ENCODE measurements at regions not wholly inside any gene's neighbourhood (a gene's known extent, or its start where the extent isn't known, plus 50 kb on each side); places are given as distances from the start of the nearest gene placed in this dataset.

DNA sequence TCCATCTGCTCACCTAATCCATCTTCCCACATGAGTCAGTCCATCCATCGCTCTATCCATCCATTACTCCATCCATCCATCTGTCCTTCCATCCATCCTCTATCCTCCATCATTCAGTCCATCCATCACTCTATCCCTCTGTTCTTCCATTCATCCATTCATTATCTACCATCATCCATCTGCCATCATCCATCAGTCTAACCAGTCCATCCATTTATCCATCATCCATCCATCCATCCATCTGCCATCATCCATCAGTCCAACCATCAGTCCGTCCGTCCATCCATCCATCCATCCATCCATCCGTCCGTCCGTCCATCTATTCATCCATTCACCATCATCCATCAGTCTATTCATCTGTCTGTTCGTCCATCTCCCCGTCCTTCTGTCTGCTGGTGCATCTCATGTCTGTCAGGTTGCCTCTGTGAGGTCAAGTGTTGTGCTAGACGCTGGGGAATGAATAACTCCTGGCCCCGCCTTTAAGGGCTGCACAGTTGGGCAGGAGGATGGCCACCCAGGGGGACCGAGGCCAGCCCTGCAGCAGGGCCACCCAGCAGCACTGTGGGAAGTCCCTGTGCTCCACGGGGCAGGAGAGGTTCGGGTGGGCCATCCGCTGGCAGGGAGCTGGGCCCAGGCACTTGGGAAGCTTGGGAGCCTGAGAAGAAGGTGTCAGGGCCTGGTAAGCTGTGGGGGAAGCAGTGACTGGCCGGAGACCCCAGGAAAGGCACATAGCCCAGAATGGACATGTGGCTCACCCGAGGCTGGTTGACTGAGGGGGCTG is 137.1 kb downstream of the CTTN start:
- no peak for DNase-seq (ENCODE audit: low spot score)

DNA sequence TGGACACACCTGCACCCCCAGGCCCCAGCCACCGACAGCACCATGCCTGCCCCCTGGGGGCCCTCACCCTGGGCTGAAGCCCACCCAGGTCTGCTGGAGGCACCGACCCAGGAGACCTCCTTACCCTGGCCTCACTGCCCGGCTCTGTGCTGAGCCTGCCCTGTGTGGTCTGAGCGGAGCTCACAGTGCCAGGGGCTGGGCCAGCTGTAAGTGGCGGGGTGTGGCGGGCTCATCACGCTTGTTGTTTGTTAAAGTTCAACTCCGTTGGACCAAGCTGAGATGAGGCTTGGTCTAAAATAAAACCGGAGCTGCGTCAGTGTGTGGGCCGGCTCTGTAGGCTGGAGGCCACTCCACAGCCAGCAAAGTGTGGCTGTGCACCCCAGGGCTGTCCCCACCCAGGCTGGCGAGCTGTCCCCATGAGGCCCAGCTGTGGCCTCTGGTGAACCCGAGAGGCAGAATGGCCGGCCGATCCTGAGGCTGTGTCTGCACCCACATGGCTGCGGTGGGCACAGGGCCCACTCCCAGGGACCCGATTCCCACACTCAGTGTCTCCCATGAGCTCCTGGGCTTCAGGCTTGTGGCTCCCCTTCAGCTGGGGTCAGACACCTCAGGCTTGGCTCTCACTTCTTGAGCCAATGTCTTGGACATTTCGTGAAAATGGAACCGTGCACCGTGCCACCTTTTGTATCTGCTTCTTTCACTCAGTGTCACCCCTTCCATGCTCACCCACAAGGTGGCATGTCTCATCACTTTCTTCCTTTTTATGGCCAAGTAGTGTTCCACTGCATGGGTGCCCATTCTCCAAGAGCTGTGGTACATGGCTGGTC is 137.9 kb downstream of the CTTN start:
- DNase-seq (ENCODE audit: low spot score) = no peak

DNA sequence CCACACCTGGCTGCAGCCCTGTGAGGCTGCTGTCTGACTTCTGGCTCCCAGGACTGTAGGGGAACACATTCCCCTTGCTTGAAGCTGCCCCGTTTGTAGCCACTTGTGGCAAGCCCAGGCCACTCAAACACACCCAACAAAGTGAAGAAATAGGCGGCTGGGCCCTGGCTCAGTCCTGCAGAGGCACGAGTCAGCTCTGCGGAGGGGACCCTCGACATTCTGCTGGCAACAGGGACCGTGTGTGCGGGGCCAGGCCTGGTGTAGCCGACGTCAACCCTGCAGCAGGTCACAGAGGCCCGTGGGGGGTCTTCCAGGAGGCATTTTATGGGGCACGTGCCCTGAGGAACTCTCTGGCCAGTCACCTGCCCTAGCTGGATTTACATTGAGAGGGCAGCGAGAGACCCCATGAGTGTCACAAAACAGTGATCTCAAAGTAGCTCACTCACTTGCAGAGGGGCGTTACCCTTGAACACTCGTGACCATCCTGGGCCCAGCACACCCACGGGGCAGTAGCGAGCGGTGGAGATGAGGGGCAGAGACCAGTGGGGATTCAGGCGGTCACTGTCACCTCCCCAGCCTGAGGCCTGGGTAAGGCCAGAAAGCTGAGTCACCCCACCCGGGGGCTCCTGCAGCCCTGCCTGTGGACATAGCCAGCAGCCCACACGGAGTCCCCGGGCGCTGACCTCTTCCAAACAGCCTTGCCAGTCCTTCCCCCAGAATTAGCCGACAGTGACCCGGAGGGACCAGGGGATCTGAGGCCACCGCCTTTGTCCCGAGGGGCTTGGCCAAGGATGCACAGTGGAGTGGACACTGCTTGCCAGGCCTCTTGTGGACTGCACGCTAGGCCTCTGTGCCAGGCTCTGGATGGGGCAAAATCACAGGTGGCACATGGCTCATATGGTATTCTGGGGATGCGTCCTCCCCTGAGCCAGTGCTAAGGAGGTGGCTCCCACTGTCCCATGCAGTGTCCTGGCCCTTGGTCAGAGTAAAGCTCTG is 139.5 kb downstream of the CTTN start:
- no peak for DNase-seq (ENCODE audit: low spot score)

DNA sequence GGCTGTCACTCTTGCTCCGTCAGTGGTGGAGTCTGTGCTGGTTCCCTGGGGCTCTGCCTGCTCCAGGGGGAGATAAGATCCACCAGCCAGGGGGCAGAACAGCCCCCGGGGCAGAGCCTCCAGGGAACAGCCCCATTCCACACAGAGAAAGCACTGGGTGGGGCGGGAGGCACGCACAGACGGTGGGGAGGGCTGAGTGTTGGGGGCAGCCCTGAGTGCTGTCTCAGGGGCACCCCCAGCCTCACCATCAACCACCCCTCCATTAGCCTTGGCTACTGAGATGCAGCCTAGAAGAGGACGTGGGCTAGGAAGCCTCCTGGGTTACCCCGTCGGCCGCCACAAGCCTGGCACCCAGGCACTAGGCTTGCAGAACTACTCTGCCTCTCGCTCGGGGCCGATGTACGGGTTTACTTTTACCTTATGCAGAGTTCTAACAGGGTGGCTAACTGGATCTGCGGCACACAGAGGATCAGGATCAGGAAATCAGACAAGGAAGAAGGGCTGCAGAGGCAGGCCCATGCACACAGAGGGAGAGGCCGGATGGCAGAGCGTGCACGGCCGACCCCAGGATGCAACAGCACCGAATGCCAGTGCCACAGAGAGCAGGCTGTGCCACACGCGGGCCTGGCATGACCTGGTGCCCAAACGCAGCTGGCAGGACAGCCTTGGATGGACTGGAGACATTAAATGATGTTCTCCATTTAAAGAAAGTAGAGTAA is 140.5 kb downstream of the CTTN start:
- no peak for DNase-seq (ENCODE audit: low spot score)

DNA sequence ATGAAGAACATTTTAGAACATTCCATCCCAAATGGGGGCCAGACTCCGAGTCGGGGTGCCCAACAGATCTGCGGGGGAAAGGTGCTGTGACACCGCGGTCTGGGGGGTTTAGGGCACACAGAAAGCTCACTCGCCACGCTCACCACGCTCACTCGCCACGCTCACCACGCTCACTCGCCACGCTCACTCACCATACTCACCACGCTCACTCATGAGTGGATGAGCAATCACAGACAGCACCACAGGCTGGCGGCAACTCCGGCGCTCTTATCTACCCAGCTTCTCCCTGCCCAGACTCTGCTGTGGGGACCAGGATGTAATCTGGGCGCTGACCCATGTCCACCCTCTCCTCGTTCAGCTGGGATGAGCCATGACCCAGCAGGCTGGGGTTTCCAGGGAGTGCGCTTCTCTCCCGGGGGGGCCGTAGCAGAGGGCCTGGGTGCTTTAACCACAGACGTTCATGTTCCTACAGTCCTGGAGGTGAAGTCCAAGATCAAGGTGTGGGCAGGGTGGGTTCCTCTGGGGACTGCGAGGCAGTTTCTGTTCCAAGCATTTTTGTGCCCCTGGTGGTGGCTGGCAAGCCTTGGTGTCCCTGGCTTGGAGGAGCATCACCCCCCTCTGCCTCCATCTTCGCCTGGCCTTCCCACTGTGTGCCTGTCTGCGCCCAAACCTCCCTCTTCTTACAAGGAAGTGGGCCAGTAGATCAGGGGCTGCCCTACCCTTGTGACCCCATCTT is 141.2 kb downstream of the CTTN start:
- DNase-seq (ENCODE audit: low spot score) = no peak

DNA sequence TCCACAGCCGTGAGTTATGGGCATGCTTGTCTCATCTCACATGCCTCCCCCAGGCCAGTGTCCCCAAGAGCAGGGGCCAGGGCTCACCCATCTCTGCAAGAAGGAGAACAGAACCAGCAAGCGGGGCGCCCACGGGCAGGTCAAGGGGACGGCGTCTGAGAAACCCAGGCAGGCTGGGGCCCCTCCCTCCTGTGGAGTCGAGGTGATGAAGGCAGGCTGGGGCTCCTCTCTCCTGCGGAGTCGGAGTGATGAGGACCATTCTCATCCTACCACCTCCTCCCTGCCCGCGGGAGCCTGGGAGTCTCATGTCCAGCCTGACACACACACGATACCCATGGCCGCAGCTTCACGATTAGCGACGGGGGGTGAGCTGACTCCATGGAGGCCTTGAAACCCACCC is 141.9 kb downstream of the CTTN start:
- no peak for DNase-seq (ENCODE audit: low spot score)

DNA sequence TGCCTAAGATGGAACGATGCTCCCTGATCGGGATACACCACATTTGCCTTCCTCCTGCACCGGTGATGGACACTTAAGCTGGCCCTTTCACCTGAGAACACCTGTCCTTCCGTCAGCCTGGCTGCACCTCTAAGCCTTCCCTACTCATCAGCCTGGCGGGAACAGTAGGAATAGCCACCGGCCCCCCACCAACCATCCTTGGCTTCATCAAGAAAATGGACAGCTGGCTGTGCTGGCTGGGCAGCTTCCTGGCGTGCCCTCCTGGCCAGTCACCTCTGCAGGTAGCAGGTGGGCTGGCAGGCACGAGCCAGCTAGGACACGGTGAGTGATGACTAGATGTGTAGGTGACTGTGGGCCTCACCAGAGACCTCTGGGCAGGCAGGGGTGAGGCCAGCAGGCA is 142.8 kb downstream of the CTTN start:
- no peak for DNase-seq (ENCODE audit: low spot score)

DNA sequence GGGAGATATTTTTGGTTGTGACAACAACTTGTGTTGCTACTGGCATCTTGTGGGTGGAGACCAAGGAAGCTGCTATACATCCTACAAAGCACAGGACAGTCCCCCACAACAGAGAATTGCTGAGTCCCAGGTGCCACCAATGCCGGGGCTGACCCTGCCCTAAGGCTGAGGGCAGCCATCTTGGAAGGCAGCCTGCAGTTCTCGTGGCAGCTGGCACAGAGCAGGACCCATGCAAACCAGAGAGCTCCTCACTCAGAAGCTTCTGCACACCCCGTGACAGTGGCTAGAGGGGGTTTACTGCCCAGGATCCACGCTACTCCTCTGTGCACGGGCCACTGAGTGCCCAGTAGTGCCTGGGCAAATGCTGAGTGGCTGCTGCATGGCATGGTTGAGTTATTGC is 143.4 kb downstream of the CTTN start:
- no peak for DNase-seq (ENCODE audit: low spot score)

DNA sequence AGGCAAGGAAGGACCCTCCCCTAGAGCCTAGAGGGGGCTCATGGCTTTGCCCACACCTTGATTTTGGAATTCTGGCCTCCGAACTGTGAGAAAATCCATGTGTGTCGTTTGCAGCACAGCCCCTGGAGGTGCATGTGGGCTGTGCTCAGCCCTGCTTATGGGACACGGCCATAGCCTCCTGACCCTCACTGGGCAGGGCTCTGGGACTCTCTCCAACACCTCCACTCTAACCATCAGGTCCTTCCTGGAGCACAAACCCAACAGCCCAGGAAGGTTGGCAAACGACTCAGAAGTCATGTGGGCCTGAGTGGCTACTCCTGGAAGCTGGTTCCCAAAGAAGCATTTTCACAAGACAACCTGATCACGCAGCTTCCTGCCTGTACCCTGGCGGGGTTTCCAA is 144.1 kb downstream of the CTTN start:
- DNase-seq (ENCODE audit: low spot score) = no peak

DNA sequence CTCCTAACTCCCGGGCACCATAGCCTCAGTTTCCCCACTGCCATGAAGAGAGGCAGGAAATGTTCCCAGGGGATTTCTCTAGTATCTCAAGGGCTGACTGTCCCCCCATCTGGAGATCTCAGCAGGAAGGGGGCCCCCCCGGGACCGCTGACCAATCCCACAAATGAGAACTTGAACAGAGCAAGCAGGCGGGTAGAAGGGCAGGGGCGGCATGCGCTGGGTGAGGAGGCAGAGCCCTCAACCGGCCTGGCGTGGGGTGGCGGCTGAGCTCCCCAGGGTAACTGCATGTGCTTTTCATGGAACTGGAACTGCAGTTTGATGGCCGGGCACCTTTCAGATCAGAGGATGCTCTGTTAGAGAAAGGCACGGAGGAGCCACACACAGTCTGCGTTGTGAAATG is 144.5 kb downstream of the CTTN start:
- DNase-seq (ENCODE audit: low spot score) = no peak

DNA sequence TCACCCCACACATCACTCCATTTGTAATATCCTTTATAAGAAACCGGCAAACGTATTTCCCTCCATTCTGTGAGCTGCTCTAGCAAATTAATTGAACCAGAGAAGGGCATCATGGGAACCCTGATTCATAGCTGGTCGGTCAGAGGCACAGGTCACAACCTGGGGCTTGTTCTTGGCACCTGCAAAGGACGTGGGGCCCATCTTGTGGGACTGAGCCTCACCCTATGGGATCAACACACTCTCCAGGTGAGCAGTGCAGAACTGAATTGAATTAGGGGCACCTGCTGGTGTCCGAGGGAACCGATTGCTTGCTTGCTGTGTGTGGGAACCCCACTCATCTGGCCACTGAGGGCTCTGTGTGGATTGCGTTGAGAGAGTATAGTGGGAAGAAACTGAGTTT is 145.3 kb downstream of the CTTN start:
- no peak for DNase-seq (ENCODE audit: low spot score)

DNA sequence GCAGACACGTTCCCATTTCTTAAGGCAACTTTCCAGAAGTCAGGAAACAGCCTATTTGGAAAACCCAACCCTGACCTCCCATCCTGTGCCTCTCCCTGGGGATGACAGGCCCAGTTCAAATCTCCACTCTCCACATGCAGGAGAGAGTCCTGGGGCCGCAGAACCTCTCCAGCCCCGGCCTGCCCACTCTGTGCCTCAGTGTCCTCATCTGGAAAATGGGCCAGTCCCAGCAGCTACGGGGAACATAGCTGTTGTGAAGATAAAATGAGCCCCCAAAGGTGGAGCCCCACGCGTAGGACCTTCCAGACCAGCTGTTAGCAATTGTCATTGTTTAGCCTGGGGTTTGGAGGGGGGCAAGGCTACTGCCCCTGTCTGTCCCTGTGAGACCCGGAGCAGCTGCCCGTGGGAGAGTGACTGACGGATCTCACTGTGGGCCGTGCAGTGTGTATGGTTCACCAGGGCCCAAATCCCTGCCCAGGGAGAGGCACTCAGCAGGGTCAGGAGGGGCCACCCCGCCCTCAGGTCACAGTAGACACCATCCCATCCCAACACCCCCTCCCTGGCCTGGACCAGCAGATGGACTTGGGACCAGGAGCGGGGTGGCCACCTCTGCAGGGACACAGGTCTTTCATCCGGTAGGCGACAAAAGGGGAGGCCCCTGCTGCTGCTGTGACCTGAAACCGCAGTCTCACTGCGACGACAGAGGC is 145.9 kb downstream of the CTTN start:
- DNase-seq (ENCODE audit: low spot score) = no peak

DNA sequence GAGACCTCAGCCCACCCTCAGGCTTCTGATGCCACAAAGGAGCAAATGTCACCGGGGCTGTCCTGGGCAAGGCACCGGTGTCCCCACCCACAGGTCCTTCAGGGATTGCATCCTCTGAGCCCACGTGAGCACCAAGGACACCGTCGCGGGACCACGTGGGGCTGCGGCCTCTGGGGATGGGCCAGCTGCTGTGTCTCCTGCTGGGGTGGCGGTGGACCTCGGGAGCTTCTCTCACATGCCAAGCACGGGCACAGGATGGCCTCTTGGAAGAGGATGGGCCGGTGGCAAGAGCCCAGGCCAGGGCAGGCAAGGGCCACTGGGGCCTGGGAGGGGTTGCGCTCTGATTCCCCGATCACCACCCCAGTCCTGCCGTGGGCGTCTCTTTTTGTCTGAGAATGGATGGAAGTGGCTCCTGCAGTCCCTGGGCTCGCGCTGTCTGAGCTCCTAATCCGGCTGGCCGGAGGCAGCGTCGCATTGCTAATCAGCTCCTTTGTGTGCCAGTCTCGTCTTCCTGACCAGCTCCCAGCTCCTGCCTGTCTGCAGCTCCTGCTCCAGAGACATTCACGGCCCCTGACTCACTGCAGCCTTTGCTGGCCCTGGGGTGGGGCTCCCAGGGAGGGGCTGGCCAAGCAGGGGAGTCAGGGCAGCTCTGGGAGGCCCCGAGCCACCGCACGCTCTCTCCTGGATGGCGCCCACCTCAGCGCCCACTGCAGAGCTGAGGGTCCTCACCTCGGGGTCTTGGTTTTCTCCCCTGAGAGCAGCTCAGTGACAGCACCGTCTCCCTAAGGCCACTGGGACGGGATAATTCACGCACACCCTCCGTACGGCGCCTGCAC is 146.7 kb downstream of the CTTN start:
- peak; percentile 56 for DNase-seq (ENCODE audit: low spot score)

DNA sequence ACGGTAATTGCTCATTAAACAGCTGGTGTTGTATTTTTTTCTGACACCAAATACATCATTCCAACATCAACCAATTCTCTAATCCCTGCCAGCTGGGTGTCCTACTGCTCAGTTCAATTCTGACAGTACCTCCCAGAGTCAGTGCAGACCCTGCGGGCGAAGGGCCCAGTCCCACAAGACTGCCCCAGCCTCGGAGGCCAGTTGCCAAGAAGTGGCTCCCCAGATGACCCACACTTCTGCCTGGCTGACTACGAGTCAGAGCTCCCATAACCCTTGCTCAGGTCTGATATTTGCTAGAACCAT is 147.2 kb downstream of the CTTN start:
- no peak for DNase-seq (ENCODE audit: low spot score)

DNA sequence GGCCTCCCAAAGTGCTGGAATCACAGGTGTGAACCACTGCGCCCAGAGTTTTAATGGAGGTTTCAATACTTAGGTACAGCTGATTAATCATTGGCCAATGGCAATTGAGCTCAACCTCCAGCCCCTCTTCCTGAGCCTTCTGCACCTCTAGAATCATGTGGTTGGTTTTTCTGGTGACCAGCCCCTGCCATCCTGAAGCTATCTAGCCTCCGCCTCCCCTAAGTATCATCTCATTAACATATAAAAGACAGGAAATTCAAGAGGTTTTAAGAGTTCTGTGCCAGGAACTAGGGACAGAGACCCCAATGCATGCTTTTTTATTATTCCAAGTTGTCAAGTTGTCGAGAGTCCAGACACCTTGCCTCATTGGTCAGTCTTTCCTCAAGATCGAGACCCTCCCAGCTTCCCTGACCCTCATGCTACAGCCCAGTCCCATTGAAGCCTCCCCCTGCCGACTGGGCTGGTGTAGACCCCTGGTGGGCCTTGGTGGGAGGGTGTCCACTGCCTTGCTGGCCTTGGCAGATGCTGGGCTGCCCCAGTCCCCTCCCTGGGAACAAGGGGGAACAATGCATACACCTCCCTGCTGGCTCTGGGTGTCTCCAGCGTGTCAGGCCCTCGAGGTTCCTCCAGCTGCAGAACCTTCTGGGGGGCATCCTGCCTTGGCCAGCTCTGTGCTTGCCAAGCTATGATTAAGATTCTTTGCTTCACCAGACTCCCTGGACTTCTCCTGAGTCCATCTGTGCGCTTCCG is 148.0 kb downstream of the CTTN start:
- DNase-seq (ENCODE audit: low spot score) = no peak

DNA sequence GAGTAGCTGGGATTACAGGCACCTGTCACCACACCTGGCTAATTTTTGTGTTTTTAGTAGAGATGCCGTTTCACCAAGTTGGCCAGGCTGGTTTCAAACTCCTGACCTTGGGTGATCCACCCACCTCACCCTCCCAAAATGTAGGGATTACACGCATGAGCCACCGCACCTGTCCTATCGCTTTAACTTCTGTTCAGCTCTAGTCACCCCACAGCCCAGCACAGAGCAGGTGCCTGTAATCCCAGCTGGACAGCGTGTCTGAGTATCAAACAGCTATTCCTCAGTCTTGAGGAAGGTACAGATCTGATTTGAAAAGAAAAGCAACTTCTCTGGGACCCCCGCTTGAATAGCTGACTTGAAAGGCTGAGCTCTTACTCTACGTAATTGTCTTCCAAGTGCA is 149.1 kb downstream of the CTTN start:
- DNase-seq (ENCODE audit: low spot score) = no peak

DNA sequence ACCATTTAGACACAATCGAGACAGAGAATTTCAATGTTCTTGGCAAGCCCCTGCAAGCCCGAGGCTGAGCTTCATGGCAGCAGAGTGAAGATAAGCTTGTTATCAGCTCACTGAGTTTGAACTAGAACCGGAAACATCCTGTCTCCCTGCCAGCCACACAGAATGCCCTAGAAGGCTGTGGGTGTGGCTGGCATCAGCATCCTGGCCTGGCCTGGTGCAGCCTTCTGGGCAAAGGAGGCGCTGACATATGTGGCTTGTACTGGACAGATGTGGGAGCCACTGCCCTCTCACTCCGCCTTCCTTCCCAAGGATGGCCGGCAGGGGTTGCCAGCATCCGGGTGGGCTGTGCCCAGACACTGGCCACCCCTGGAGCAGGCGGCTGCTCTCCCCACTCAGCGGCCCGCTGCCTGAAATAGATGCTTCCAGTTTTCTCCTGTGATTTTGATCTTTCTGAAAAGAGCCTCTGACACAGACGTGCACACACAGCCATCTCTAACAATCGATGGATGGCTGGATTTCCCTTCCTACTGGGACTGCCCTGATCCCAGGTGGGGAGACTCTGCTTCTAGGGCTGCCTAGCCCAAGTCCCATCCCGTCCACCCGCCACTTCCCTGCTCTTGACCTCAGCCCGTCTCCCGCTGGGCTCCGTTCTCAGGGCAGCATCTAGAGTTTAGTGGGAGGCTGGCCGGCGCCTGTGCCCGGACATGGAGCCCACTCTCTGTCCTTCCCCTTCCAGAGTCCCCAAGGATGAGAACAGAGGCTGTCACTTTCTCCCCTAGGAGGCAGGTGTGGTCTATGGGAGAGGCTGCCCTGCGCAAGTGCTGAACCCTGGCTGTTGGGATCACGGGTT is 149.7 kb downstream of the CTTN start:
- DNase-seq (ENCODE audit: low spot score) = peak; percentile 49

DNA sequence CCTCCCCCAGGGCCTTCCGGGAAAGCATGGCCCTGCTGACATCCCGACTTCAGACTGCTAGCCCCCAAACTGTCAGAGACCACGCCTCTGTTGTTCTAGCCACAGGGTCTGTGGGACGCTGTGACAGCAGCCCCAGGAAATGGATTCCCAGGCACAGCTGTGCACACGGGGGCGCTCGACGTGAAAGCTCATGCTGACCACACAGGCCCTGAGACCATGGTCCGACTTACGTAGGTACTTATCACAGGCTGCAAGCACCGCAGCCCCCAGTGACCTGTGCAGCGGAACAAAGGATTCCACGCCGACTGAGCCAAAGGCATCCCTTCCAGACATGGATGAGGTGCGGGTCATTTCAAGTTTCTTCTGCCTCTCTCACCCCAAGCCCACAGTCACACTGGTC is 150.6 kb downstream of the CTTN start:
- no peak for DNase-seq (ENCODE audit: low spot score)

All from umbilical cord (tissue), 1 donor.